ENCODE measurements at regions not wholly inside any gene's neighbourhood (a gene's known extent, or its start where the extent isn't known, plus 50 kb on each side); places are given as distances from the start of the nearest gene placed in this dataset.

GRCh38 chr12:107318556-107318805 lies 225.1 kb upstream of the CRY1 start:
- TF ChIP-seq, protein P1, sequence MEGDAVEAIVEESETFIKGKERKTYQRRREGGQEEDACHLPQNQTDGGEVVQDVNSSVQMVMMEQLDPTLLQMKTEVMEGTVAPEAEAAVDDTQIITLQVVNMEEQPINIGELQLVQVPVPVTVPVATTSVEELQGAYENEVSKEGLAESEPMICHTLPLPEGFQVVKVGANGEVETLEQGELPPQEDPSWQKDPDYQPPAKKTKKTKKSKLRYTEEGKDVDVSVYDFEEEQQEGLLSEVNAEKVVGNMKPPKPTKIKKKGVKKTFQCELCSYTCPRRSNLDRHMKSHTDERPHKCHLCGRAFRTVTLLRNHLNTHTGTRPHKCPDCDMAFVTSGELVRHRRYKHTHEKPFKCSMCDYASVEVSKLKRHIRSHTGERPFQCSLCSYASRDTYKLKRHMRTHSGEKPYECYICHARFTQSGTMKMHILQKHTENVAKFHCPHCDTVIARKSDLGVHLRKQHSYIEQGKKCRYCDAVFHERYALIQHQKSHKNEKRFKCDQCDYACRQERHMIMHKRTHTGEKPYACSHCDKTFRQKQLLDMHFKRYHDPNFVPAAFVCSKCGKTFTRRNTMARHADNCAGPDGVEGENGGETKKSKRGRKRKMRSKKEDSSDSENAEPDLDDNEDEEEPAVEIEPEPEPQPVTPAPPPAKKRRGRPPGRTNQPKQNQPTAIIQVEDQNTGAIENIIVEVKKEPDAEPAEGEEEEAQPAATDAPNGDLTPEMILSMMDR (IDR thresholded peaks at IDR 0.05), result no peak

DNA sequence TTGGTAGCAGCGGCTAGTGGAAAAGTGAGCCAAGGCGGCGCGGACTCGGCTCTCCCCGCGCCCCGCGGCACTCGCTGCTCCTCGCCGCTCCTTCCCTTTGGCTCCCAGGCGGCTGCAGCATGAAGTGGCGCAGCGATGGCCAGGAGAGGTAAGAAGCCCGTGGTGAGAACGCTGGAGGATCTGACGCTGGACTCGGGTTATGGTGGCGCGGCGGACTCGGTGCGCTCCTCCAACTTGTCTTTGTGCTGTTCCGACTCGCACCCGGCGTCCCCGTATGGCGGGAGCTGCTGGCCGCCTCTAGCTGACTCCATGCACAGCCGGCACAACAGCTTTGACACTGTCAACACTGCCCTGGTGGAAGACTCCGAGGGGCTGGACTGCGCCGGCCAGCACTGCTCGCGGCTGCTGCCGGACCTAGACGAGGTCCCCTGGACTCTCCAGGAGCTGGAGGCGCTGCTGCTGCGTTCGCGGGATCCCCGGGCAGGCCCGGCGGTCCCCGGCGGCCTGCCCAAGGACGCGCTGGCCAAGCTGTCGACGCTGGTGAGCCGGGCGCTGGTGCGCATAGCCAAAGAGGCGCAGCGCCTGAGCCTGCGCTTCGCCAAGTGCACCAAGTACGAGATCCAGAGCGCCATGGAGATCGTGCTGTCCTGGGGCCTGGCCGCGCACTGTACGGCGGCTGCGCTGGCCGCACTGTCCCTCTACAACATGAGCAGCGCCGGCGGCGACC lies 225.6 kb upstream of the CRY1 start:
- TF ChIP-seq, protein P1 (IDR thresholded peaks at IDR 0.05), result no peak

GRCh38 chr12:107319533-107320032 lies 226.2 kb upstream of the CRY1 start:
- TF ChIP-seq, protein P1 (IDR thresholded peaks at IDR 0.05), result no peak

GRCh38 chr12:107320033-107320928 lies 226.9 kb upstream of the CRY1 start:
- TF ChIP-seq, protein P1 (IDR thresholded peaks at IDR 0.05), result no peak

DNA sequence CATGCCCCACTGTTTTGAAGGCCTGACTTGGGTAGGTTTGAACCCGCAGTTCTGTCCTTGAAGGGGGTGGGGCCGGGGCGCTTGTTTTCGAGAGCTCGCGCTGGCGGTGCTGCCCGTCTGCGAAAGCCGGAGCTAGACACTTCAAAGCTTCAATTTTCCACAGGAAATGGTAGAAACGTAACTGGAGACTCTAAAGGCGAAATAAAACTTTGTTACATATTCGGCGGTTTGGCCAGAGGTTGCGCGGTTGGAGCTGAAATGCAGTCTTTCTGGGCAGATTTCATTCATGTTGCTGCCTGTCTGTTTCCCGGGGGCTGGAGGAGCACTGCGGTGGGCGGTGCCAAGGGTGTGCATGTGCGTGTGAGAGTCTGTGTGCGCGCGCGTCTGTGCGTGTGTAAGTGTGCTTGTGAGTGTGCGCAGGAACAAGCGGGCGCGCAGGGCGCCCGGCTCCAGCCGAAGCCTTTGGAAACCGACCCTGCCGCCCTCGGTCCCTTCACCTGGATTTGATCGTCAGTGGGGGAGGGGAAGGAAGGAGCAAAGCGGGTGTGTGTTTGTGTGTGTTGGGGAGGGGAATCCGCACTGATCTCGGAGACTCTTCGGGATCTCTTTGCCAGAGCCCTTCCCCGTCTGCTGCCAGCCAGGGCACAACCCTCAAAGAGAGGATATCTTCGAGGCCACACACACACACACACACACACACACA lies 227.7 kb upstream of the CRY1 start:
- TF ChIP-seq, protein P1 (IDR thresholded peaks at IDR 0.05), result no peak

DNA sequence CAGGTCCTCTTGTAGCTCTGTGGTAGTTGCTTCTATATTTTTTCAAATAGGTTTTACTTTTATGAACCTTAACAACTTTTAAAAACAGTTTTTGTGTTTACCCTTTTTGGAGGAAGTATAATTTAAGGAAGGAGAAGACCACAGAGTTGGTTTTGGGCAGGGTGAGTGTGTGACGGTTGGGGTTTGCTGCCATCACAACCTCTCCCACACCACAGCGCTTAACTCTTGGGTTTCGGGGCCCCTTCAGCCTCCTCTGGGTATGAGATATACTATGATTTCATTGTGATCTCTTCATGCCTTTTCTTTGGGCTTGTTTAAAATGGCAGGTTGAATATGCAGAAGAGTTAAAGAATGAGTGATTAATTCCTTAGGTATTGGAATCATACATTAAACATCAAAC lies 228.7 kb upstream of the CRY1 start:
- TF ChIP-seq, protein P1 (IDR thresholded peaks at IDR 0.05), result no peak

- TF ChIP-seq, protein P1 (IDR thresholded peaks at IDR 0.05), result no peak
Measured at GRCh38 chr12:107325075-107325608, 231.8 kb upstream of the CRY1 start.

All from LNCAP (cell line).